Right renal cortex interstitium (tissue), 3 donors: ENCODE measurements at regions not wholly inside any gene's neighbourhood (a gene's known extent, or its start where the extent isn't known, plus 50 kb on each side); places are given as distances from the start of the nearest gene placed in this dataset.
"Not testable (repeated sequence)": the region's sequence is repeated elsewhere in the genome, so short reads cannot be mapped to it uniquely, and the experiment has no call there.

Experiments used
- DNase-seq, 3 donors: peaks; one replicate each; pipeline ENCODE4 v3.0.0-alpha.2; 2013; ENCODE audit warnings: low read depth in 3 of 3, low spot score in 2 of 3

DNA sequence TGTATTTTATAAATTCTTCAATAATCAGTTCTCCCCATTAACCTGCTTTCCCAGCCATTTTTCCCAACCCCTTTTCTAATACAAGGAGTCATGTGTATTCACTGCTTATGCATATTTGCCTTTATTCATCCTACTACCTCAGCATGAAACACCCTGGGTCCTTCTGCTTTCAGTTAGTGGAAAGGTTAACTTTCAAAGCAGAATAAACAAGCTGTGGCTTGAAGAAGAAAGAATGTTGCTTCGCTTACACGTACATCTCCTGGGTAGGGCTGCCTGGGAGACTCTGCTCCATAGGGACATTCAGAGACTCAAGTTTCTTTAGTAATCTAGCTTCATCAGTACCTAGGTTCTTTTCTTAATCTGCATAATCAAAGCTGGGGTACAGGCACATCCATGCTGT, 567.8 kb upstream of the SLC10A2 start:
- DNase-seq = no peak

DNA sequence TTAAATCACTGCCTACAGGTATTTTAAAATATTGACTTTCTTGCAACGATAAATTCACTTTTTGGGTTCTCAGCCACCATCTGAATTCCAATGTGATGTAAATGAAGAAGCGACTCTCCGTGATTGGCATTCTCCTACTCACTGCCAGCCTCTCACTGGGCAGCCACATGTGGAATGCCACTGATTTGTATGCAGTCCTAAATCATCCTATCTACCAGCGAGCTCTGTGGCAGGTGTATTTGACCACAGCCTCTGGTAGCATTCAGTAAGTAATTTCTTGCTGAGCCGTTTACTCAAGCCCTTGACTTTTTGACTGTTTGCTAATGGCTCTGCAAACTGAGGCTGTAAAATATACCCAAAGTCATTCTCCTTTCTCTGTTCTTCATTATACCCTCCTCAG, 559.0 kb upstream of the SLC10A2 start:
- no peak for DNase-seq

DNA sequence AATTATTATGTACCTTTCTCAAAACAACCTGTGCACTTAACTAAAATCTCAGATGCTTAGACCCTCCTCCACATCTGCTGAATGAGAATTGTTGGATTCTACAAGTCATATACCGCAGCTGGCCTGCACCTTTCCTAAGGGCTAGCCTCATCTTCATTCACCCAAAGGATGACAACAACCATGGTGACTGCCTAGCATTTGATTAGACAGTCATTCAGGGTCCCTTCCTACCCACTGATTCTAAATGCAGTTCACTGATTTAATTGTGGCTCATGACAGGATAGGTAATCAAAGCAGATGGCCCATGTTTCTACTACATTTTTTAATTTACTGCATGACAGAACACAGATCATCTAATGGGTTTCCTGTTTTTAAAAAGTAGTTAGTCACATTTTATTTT, 551.9 kb upstream of the SLC10A2 start:
- DNase-seq = no peak

DNA sequence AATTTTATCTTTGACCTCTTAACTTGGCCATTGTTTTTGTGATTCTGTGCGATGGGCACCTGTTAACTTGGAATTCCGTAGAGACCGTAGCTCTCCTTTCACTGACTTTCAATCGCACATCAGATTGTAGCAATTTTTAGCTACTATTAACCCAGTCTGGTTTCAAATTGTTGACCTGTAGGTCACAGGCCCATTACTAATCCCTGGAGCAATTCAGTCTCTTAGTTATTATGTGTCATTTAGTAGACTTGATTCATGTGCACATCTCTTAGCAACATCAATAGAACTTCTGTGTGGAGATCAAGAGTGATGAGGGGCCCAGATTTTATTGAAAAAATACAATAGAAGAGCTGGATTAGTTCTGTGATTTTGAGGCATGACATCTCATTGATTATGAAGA, 549.6 kb upstream of the SLC10A2 start:
- DNase-seq = no peak

DNA sequence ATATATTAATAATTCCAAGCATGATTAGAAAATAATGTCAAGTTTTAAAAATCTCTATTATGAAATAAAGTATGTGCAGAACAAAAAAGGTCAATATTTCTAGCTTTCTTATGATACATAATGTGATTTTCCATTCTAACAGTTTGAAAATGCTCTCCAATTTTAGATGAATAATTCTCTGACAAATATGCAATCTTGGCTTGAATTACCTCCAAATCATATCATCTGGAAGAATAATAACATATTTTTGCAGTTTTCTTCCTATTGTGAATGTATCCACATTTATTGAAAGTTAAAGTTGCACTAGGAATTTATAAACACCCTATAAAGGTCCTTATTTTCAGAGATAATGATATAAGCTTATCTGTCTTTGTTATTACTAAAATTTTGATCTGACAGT, 548.5 kb upstream of the SLC10A2 start:
- no peak for DNase-seq

DNA sequence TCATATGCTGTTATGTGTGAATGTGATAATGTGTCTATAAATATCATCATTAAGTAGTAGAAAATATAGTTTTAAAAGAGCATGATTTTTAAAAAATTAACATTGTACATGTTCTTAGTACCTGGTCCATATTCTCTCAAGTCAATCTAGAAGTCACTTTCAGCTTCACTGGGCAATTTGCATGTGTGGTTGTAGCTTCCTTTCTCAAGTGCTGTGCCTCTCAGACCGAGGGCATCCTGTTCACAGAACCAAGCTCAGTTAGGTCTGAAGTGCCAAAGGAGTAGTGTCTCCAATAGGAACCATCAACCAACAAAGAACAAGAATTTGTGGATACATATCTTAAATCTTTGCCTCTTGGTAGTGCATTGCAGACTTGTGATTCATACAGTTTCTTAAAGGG, 541.8 kb upstream of the SLC10A2 start:
- DNase-seq = no peak

DNA sequence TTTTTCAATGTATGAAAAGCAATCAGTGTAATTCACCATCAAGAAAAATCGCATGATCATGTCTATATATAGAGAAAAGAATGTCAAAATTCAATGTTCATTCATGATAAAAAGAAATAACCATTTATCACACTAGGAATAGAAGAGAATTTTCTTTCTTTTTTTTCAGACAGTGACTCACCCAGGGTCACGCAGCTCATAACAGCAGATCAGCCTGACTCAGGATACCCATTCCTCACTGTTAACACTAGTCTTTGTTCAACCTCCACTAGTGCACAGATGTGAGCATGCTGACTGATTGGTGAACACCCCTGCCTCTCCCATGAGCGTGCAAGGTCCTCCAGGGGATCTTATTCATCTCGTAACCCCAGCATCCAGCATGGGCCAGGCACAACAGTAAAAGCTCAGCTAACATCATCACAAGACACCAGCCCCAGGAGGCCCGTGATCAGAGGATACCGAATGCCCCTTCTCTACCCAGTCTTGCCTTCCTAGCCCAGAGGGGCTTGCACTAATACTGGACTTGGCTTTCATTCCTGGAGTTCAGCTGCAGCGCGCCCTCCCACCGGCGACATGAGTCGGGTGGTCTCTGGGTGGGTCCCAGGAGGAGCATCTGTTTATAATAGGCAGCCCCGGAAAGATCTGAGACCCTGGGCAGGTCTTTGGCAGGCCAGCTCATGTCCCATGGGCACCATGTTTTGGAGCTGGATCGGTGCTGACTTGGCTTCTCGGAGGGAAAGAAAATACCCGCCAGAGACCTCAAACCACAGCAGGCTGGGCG, 539.5 kb upstream of the SLC10A2 start:
- DNase-seq = no peak

DNA sequence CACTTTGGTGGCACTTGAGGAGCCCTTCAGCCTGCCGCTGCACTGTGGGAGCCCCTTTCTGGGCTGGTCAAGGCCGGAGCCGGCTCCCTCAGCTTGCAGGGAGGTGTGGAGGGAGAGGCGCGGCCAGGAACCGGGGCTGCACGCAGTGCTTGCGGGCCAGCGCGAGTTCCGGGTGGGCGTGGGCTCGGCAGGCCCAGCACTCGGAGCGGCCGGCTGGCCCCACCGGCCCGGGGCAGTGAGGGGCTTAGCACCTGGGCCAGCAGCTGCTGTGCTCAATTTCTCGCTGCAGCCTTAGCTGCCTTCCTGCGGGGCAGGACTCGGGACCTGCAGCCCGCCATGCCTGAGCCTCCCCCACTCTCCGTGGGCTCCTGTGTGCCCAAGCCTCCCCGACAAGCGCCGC, 533.7 kb upstream of the SLC10A2 start:
- DNase-seq = not testable (repeated sequence)

DNA sequence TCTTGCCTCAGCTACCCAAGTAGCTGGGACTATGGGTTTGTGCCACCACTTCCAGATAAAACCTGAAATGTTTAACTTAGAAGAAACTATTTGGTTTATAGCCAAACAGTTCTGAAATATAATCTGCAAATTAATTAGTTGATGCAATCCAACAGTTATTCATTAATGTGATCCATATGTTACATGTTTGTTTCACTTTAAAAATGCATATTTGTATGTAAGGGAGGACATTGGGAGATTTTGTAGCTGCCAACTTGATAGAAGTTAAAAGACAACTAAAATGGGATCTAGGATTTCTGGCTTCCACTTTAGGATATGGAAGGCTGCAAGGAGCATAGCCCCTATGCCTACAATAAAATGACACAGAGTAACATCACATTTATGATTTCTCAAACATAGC, 532.5 kb upstream of the SLC10A2 start:
- DNase-seq = no peak

DNA sequence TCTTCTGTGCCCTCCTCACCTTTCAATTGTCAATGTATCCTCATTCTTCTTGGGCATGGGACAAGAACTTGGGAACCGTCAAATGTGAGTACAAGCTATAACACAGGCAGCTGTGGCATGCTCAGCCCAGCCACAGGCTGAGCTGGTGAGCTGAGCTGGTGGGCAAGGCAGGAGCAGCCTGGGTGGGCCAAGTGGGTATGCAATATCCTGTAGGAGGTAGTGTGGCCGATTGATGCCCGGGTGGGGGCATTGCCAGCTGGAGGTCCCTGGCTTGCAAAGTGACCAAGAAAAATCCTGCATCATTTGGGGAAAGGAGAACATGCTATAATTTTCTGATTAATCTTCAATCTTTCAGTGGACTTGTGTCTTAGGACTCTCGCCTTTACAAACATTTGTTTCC, 507.2 kb upstream of the SLC10A2 start:
- DNase-seq = no peak

DNA sequence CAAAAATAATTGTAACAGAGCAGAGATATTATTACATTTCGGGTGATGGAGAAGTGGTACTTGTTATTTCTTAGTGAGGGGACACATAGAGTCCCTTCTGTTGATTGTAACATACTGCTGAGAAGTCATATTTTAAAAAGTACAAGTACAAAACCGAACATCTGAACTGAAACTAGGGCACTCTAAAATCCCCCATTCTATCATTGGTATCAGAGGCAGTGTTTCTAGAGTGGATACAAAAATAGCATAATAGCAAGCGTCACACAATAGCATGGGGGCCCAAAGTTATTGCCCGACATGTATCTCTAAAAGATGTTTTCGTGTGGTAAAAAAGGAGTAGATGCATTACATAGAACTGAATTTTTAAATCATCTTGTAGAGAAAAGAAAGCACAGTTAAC, 502.1 kb upstream of the SLC10A2 start:
- no peak for DNase-seq

DNA sequence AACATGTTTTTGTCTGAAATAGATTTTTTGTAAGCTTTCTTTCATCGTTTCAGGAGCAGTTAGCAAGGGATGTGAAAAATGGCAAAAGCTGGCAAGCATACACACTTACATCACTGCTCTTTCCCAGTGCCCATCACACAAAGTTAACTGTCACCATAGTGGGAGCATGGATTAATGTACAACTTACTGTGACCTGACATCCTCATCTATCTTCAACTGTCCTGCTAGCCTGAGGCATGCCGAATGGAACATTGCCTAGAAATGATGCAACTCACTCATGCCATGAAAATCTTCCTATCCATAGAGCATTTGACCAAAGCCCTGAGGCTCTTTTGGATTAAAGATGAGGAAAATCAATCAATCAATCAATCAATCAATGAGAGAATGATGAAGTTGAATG, 491.7 kb upstream of the SLC10A2 start:
- no peak for DNase-seq

DNA sequence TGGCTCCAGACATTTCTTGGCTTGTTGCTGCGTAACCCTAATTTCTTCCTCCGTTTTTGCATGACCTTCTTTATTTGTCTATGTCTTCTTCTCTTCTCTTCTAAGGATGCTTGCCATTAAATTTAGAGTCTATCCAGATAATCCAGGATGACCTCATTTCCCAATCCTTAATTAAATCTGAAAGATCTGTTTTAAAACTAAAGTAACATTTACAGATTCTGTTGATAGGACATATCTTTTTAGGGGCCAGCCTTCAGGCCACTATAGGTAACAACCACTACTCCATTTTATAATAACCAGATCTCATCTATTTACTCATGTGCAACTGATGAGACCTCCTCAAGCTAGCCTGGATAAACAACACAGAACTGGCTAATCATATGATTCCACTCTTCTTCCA, 490.5 kb upstream of the SLC10A2 start:
- no peak for DNase-seq

DNA sequence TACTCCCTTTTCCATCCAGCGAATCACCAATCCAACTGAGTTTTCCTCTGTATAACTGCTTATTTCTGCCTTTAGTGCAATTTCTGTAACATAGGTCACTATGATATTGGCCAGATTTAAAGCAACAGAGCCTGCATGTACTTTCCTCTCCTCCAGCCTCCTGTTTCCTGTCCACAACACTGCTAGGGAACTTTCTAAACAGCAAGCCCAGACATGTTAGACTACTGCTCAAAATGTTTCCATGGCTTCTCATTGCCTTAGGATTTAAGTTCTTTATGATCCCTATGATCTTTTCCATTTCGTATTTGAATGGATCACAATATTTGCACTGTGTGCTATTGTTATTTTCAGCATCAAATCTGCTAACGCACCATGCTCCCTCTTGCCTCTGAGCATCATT, 481.7 kb upstream of the SLC10A2 start:
- DNase-seq = no peak

DNA sequence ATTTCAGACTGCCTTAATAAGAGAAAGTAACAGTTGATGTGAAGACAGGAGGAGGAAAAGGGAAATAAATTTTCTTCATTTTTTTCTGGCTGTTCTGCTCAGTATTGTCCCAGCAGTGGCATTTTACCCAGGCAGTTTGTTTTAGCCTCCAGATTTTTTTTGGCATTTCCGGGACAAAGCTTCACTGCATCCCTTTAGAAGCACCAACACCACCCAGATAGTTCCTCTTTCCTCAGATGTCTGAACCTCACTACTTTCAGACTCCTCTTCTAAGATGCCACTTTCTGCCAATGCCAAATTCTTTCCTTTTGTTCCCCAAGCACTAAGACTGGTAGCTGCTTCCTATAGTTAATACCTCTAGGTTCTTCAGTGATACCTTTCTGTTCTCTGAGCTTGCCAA, 480.1 kb upstream of the SLC10A2 start:
- DNase-seq = no peak

DNA sequence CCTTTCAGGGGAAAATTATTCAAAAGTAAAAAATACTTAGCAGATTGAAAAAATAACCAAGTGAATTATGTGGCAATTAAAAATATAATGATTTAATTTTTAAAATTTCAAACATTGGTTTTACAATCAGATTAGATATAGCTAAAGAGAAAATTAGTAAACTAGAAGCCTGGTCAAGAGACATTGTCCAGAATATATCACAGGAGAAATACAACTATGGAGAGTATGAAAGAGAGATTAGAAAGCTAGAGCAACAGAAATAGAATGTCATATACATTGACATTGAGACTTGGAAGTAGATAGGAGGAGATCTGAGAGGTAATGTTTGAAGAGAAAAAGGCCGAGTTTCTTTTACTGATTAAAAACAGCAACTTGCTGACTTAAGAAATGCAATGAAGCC, 476.4 kb upstream of the SLC10A2 start:
- no peak for DNase-seq

DNA sequence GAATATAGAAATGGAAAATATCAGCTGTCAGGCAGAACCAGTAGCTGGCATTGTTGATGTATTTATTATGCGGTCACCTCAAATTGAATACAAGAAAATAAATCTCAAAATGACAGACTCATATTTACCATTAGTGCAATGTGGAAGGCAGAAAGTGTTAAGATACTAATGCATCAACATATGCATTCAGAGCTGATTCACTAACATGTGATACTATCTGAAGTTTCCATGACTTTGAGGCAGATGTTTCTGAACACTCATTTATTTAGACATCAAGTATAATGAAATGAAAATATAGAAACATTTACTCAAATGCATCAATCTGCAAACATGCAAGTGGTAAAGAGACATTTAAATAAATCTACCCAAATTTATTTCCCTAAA, 474.2 kb upstream of the SLC10A2 start:
- no peak for DNase-seq

DNA sequence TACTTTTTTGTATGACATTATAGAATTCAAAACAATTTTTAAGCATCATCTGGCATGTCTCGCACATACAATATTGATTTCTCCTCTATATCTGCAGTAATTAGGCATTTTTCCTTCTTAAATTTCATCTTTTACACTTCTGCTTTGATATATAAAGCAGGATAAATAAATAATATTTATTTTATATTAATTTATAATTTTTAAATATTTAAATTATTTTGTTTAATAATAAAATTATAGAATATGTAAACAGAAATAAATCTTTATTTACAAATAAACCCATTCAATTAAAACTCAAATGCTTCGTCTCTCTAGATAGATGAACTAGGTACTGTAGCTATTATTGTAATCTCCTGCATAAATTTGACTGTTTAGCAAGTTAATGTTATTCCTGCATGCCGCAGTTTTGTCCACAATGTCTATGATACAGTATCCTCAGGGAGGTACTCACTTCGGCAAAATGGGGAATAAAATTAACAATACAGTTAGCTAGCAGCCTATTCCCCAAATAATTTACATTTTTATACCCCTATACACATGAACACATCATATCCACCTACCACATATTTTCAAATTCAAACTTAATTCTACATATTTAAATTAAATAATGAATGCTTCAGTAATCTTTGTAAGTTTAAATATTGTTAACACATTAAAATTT, 473.6 kb upstream of the SLC10A2 start:
- DNase-seq = no peak

DNA sequence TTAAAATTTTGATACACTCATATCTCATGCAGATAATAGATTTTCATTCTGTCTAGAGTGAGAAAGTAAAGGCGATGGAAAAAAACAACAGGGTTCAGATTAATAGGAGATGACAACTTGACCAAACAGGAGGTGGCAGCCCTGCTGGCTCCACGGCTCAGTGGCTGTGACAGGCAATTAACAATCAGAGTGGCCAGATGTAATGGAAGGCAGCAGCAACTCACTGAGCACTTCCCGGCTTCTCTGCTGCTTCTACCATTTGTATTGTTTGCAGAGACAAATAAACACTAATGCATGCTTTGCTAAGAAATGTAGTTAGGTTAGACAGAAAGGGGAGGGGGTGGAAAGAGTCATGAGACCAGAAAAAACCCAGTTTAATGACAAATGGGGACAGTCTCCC, 473.0 kb upstream of the SLC10A2 start:
- peak in 2 of 3 donors; percentile 14 to 33 for DNase-seq

DNA sequence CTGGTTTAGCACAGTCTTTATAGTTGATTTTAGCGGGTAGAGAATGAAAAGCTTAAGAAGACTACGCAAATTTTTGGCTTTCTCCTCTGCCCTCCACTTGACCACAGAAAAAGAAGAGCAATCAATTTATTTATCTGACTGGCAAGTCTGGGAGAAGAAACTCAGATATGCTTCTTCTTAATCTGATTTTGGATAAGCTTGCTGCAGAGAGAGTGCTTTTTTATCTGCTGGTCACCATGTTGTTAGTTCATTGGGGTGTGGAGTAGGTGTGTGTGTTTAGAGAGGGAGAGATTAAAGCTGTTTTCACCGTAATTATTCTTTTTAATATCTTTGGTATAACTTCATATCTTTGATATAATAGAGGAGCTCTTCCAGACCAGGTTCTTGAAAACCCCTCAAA, 471.4 kb upstream of the SLC10A2 start:
- no peak for DNase-seq

DNA sequence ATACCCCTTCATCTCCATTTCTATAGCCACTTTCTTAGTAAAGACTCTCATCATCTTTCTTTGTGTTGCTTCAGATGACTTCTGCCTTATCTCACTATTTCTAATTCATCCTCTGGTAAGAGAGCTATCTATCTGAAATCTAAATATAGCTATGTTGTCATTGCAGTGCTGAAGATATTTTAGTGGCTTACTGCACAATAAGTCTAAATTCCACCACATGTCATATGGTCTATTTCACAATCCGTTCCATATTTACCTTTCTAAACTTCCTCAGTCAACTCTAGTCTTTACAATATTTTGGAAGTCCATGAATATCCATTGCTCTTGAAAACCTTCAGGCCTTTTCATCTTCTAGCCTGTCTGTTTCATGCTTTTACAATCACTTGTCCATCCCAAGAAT, 465.1 kb upstream of the SLC10A2 start:
- no peak for DNase-seq

DNA sequence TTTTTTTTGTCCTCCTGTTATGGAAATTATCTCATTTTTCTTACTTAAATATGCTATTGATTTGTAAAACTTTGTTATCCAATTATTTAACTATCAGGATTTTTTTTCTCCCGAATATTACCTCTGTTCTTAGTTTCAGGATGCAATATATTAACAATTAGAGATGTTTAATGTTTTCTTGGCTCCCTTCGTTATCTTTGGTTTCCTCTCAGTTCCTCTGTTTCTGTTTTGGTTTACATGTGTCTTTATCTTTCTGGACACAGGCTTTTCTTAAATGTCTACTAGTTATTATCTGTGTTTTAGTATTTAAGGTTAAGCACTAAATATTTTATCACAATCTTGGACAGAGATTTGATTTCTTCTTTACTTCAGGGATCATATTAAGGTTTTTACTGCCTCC, 462.2 kb upstream of the SLC10A2 start:
- no peak for DNase-seq

DNA sequence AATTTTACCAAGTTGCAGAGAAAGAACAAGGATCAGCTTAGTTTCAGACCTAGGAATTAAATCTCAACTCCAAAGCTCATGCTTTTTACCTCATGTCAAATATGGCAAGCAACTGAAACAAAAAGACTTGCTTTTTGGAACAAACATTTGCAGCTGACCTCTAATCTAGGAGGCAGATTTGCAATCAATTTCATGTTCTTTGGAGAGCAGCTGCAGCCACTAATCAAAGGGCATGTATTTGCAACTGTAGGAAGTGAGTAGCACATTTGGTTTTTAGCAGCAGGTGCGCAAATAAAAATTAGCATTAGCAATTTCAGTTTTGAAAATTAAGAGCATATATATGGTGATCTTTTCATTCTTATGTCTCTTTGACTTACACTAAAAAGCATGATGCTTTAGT, 459.3 kb upstream of the SLC10A2 start:
- no peak for DNase-seq
